ENCODE measurements at regions not wholly inside any gene's neighbourhood (a gene's known extent, or its start where the extent isn't known, plus 50 kb on each side); places are given as distances from the start of the nearest gene placed in this dataset.

- no peaks in the 10 kb centered on the region for H3F3A ChIP-seq (replicated peaks; ENCODE audit: low read depth)
- H3K27ac Mint-ChIP-seq = no peak overlapping the region
- H3K4me3 Mint-ChIP-seq = no peak overlapping the region
- no peaks in the 10 kb centered on the region for H3K9me3 Mint-ChIP-seq
- no peak overlapping the region for H2AFZ ChIP-seq
- no peak overlapping the region for H3K4me3 ChIP-seq
- no peaks in the 10 kb centered on the region for H3K27me3 Mint-ChIP-seq (ENCODE audit: insufficient read depth, low read depth, poor library complexity)
- peaks cover 14% of the 10 kb centered on the region; the same call in 1 of the 2 replicates for H3K9me2 ChIP-seq (ENCODE audit: insufficient read depth)
- H3K27me3 ChIP-seq (ENCODE audit: insufficient read depth) = no peaks in the 10 kb centered on the region
- H3K36me3 ChIP-seq (ENCODE audit: insufficient read depth) = no peaks in the 10 kb centered on the region
- no peak overlapping the region for H3K4me2 ChIP-seq
- no peaks in the 10 kb centered on the region for H3K4me1 ChIP-seq (ENCODE audit: insufficient read depth)
- peaks cover 6% of the 10 kb centered on the region; the same call in 2 of the 3 replicates for H3K4me1 Mint-ChIP-seq
- TF ChIP-seq ETS1 (IDR thresholded peaks at IDR 0.05) = no peak
- no peak for TF ChIP-seq ZNF114 (CRISPR knock-in tag; IDR thresholded peaks at IDR 0.05)
- TF ChIP-seq POLR2AphosphoS5 (IDR thresholded peaks at IDR 0.05; ENCODE audit: low read depth) = no peak
- TF ChIP-seq, protein P1, sequence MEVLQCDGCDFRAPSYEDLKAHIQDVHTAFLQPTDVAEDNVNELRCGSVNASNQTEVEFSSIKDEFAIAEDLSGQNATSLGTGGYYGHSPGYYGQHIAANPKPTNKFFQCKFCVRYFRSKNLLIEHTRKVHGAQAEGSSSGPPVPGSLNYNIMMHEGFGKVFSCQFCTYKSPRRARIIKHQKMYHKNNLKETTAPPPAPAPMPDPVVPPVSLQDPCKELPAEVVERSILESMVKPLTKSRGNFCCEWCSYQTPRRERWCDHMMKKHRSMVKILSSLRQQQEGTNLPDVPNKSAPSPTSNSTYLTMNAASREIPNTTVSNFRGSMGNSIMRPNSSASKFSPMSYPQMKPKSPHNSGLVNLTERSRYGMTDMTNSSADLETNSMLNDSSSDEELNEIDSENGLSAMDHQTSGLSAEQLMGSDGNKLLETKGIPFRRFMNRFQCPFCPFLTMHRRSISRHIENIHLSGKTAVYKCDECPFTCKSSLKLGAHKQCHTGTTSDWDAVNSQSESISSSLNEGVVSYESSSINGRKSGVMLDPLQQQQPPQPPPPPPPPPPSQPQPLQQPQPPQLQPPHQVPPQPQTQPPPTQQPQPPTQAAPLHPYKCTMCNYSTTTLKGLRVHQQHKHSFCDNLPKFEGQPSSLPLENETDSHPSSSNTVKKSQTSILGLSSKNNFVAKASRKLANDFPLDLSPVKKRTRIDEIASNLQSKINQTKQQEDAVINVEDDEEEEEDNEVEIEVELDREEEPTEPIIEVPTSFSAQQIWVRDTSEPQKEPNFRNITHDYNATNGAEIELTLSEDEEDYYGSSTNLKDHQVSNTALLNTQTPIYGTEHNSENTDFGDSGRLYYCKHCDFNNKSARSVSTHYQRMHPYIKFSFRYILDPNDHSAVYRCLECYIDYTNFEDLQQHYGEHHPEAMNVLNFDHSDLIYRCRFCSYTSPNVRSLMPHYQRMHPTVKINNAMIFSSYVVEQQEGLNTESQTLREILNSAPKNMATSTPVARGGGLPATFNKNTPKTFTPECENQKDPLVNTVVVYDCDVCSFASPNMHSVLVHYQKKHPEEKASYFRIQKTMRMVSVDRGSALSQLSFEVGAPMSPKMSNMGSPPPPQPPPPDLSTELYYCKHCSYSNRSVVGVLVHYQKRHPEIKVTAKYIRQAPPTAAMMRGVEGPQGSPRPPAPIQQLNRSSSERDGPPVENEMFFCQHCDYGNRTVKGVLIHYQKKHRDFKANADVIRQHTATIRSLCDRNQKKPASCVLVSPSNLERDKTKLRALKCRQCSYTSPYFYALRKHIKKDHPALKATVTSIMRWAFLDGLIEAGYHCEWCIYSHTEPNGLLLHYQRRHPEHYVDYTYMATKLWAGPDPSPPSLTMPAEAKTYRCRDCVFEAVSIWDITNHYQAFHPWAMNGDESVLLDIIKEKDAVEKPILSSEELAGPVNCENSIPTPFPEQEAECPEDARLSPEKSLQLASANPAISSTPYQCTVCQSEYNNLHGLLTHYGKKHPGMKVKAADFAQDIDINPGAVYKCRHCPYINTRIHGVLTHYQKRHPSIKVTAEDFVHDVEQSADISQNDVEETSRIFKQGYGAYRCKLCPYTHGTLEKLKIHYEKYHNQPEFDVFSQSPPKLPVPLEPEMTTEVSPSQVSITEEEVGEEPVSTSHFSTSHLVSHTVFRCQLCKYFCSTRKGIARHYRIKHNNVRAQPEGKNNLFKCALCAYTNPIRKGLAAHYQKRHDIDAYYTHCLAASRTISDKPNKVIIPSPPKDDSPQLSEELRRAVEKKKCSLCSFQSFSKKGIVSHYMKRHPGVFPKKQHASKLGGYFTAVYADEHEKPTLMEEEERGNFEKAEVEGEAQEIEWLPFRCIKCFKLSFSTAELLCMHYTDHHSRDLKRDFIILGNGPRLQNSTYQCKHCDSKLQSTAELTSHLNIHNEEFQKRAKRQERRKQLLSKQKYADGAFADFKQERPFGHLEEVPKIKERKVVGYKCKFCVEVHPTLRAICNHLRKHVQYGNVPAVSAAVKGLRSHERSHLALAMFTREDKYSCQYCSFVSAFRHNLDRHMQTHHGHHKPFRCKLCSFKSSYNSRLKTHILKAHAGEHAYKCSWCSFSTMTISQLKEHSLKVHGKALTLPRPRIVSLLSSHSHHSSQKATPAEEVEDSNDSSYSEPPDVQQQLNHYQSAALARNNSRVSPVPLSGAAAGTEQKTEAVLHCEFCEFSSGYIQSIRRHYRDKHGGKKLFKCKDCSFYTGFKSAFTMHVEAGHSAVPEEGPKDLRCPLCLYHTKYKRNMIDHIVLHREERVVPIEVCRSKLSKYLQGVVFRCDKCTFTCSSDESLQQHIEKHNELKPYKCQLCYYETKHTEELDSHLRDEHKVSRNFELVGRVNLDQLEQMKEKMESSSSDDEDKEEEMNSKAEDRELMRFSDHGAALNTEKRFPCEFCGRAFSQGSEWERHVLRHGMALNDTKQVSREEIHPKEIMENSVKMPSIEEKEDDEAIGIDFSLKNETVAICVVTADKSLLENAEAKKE (CRISPR knock-in tag; IDR thresholded peaks at IDR 0.05) = no peak
- no peak for TF ChIP-seq STAT1 (IDR thresholded peaks at IDR 0.05; ENCODE audit: unreplicated experiment)
- TF ChIP-seq NANOG (IDR thresholded peaks at IDR 0.05; ENCODE audit: borderline replicate concordance) = no peak
- H3K27ac ChIP-seq (ENCODE audit: low read depth) = no peak overlapping the region
- no peak for ATAC-seq
- H3K79me2 ChIP-seq (replicated peaks; ENCODE audit: insufficient read depth) = no peaks in the 10 kb centered on the region
- no peak for DNase-seq (ENCODE audit: low spot score)
- no peaks in the 10 kb centered on the region for H4K20me1 ChIP-seq (replicated peaks; ENCODE audit: insufficient read depth)
- H3K36me3 Mint-ChIP-seq (ENCODE audit: low read depth) = no peaks in the 10 kb centered on the region
These were observed 497.5 kb downstream of the COG6 start for GRCh38 chr13:40152922-40153321.

DNA sequence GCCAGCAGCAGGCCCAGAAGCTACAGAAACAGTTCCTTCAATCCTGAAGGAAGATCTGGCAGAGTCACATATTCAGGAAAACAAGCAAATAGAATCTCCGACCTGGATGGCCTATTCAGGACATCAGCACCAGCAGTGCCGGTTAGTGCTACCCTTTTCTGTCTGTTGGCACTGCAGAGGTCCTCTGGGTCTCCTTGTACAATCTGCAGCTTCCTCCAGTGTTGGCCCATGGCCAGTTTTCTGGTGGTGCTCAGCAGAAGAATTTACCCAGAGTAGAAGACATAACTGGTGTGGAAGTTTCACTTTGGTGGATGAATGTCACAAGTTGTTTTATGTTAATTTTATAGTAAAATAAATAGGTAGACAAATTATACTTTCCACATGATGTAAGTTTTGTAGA lies 498.1 kb downstream of the COG6 start:
- DNase-seq (ENCODE audit: low spot score) (no peak), ATAC-seq (no peak)
- Mint-ChIP-seq H3K36me3 (ENCODE audit: low read depth) (no peaks in the 10 kb centered on the region), H3K4me1 (peaks cover 6% of the 10 kb centered on the region; the same call in 2 of the 3 replicates), H3K27me3 (ENCODE audit: insufficient read depth, low read depth, poor library complexity) (no peaks in the 10 kb centered on the region), H3K9me3 (no peaks in the 10 kb centered on the region), H3K4me3 (no peak overlapping the region), H3K27ac (no peak overlapping the region)
- Histone ChIP-seq H3K4me3 (no peak overlapping the region), H3K27ac (ENCODE audit: low read depth) (no peak overlapping the region), H3K27me3 (ENCODE audit: insufficient read depth) (no peaks in the 10 kb centered on the region), H3F3A (replicated peaks; ENCODE audit: low read depth) (no peaks in the 10 kb centered on the region), H4K20me1 (replicated peaks; ENCODE audit: insufficient read depth) (no peaks in the 10 kb centered on the region), H3K4me1 (ENCODE audit: insufficient read depth) (no peaks in the 10 kb centered on the region), H3K4me2 (no peak overlapping the region), H3K79me2 (replicated peaks; ENCODE audit: insufficient read depth) (no peaks in the 10 kb centered on the region), H2AFZ (no peak overlapping the region), H3K36me3 (ENCODE audit: insufficient read depth) (no peaks in the 10 kb centered on the region), H3K9me2 (ENCODE audit: insufficient read depth) (peaks cover 14% of the 10 kb centered on the region; the same call in 1 of the 2 replicates)
- no peak for TF ChIP-seq ZNF331 (CRISPR knock-in tag; IDR thresholded peaks at IDR 0.05; ENCODE audit: low read depth)
- TF ChIP-seq EZH2phosphoT487 (IDR thresholded peaks at IDR 0.05; ENCODE audit: unreplicated experiment) = no peak

All from GM23338 (cell line).